ENCODE measurements at regions not wholly inside any gene's neighbourhood (a gene's known extent, or its start where the extent isn't known, plus 50 kb on each side); places are given as distances from the start of the nearest gene placed in this dataset.

DNA sequence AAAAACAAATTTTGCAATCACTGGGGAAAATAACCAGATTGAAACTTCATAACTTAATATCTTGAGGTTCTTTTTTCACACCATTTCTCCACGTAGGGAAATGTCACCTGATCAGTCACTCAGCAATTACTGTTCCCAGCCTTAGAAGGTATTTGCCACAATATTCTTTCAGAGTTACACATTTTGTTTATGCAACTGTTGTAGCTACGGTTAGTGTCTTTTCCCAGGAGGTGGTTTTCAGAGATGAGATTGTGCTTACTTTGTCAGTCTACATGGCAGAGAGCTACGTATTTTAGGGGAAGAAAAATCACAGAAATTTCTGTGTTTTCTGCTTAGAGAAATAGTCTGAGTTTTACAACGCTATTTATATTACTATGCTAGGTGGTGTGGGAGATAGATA lies 792.8 kb upstream of the B3GALT2 start:
- TF ChIP-seq CTCF (IDR thresholded peaks at IDR 0.05 in 4 of 5, conservative IDR thresholded peaks at IDR 0.05 in 1 of 5) = no peak
- no peak for TF ChIP-seq POLR2A (IDR thresholded peaks at IDR 0.05)
